GM12864 (cell line): ENCODE measurements at regions not wholly inside any gene's neighbourhood (a gene's known extent, or its start where the extent isn't known, plus 50 kb on each side); places are given as distances from the start of the nearest gene placed in this dataset.

Experiments
- DNase-seq: peaks from one replicate; pipeline ENCODE4 v3.0.0-alpha.2; 2011; ENCODE audit warnings: low read depth
- H3K4me3 ChIP-seq: 2 replicates; pipeline ENCODE4 v1.5.1; 2011; ENCODE audit warnings: mild to moderate bottlenecking, low read depth, low read length, control low read depth
- TF ChIP-seq, protein P1 (sequence below): IDR thresholded peaks from 2 replicates; pipeline ENCODE4 v1.5.1; 2011; ENCODE audit warnings: low read depth, mild to moderate bottlenecking, moderate library complexity, low read length, control low read depth, inconsistent platforms; ENCODE audit errors: missing control alignments

DNA sequence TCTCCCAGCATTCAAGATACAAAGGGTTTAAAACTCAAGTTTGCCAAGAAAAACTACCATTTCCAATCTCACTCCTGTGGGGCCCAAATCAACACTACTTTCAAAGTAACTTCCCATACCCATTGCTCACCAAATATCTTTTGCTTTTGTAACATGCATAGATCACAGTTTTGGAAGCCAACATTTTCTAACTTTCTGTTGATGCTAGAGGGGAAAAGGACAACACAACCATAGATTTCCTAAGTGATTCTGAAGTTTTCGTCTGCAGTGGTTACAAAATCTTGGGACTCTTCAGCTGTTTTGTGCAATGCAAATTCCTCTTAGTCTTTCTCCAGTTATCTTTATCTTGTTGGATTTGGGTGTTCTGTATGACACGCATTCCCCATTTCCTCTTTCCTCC, 94.1 kb upstream of the PAPPA start:
- DNase-seq, result no peak
- H3K4me3 ChIP-seq, result no peak overlapping the region
- TF ChIP-seq, protein P1, sequence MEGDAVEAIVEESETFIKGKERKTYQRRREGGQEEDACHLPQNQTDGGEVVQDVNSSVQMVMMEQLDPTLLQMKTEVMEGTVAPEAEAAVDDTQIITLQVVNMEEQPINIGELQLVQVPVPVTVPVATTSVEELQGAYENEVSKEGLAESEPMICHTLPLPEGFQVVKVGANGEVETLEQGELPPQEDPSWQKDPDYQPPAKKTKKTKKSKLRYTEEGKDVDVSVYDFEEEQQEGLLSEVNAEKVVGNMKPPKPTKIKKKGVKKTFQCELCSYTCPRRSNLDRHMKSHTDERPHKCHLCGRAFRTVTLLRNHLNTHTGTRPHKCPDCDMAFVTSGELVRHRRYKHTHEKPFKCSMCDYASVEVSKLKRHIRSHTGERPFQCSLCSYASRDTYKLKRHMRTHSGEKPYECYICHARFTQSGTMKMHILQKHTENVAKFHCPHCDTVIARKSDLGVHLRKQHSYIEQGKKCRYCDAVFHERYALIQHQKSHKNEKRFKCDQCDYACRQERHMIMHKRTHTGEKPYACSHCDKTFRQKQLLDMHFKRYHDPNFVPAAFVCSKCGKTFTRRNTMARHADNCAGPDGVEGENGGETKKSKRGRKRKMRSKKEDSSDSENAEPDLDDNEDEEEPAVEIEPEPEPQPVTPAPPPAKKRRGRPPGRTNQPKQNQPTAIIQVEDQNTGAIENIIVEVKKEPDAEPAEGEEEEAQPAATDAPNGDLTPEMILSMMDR, result no peak

DNA sequence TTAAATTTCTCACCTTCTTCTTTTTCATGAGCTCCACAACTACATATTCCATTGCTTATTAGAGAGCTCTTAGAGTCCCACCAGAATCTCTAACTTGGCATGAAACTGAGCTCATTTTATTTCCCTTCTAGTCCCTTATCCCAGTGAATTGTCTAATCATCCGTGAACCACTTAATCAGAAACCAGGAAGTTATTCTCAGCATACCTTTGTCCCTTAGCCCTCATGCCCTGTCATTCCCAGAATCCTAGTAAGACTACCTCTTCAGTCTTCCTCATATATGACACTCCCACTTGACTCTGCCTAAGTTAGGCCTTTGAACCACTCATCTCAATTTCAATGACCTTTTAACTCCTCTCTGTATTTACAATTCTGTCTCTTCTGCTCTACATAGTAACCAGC, 93.0 kb upstream of the PAPPA start:
- DNase-seq, result no peak
- no peak overlapping the region for H3K4me3 ChIP-seq
- TF ChIP-seq, protein P1, result no peak

DNA sequence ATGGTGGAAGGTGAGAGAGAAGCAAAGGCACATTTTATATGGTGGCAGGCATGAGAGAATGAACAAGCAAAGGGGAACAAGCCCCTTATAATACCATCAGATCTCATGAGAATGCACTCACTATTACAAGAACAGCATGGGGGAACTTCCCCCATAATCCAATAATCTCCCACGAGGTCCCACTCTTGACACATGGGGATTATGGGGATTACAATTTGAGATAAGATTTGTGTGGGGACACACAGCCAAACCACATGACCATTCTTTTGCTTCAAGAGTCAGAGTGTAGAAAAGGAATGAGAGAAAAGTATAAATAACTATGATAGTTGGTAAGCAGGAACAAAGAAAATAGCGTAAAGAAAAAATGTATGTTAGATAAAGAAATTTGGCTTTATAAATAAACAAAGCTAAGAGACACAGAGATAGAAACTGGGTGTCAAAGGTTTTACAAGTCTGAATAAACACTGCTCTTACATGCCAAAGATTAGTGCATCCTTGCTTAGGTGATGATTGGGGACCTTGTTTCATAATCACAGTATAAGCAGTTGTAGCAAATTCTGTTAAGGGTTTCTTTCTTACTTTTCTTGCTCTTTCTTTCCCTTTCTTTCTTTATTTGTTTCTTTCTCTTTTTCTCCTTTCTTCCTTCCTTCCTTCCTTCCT, 91.9 kb upstream of the PAPPA start:
- TF ChIP-seq, protein P1, result no peak
- no peak for DNase-seq
- no peak overlapping the region for H3K4me3 ChIP-seq

DNA sequence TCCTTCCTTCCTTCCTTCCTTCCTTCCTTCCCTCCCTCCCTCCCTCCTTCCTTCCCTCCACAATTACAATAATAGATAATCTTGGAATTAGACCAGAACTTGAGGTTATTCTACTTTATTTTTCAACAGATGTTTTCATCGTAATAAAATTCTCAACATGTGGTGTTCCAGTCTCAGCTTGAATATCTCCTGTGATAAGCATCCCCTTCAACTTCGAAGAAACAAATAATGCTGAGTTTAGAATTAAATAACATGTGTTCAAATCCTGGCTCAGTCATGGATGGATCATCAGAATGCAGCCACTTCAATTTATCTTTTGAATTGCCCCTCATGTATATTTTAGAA, 91.4 kb upstream of the PAPPA start:
- TF ChIP-seq, protein P1, result no peak
- DNase-seq, result no peak
- H3K4me3 ChIP-seq, result no peak overlapping the region

DNA sequence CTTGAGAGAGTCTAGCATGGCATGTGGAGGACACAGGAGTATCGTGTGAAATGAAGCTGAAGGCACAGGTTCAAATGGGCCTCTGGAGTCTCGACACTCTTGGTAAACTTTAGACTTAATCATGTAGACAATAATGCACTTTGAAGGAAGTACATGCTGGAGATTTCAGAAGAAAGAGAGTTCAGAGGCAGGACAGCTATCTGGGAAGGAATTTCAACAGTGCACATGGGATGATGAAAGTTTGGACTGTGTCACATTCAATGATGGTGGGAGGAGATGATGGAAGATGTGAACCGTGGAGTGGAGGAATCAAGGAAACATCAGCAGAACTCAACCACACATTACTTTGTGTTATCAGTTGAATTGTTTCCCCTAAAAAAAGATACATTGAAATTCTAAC, 88.6 kb upstream of the PAPPA start:
- TF ChIP-seq, protein P1, result no peak
- H3K4me3 ChIP-seq, result no peak overlapping the region
- no peak for DNase-seq

DNA sequence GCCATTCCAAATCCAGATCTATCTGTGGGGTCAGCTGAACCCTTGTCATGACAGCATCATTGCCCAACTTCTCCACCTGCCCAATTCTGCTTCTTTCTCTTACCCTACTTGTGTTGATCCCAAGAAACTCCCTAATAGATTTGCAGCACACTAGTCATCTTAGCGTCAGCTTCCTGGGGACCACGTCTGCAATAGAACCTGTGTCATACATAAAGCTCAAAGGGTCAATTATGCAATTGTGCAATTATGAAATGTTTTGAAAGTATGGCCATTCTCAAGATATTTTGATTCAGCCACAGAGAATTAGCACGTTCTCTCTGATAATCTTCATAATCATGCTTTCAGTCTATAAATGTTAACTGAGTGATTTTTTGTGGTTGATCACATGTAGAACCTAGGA, 87.4 kb upstream of the PAPPA start:
- TF ChIP-seq, protein P1, result no peak
- no peak for DNase-seq
- H3K4me3 ChIP-seq, result no peak overlapping the region

DNA sequence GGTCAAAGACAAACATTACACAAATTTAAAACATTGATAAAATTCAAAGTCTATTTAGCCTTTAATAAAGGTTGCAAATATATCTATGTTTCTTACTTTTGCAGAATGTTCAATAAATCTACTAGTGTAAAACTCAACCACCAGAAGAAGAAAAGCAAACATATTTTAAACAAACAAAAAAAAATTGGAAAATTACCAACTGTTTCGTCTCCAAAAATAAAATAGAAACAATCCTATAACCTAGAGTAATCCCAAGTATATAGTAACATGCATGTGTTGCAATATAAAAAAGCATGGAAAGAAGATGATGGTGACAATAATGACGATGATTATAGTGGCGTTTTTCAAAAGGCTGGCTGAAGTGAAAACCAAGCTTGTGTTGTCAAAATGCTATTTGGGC, 86.0 kb upstream of the PAPPA start:
- H3K4me3 ChIP-seq, result no peak overlapping the region
- no peak for DNase-seq
- TF ChIP-seq, protein P1, result no peak
